ENCODE measurements at regions not wholly inside any gene's neighbourhood (a gene's known extent, or its start where the extent isn't known, plus 50 kb on each side); places are given as distances from the start of the nearest gene placed in this dataset.

DNA sequence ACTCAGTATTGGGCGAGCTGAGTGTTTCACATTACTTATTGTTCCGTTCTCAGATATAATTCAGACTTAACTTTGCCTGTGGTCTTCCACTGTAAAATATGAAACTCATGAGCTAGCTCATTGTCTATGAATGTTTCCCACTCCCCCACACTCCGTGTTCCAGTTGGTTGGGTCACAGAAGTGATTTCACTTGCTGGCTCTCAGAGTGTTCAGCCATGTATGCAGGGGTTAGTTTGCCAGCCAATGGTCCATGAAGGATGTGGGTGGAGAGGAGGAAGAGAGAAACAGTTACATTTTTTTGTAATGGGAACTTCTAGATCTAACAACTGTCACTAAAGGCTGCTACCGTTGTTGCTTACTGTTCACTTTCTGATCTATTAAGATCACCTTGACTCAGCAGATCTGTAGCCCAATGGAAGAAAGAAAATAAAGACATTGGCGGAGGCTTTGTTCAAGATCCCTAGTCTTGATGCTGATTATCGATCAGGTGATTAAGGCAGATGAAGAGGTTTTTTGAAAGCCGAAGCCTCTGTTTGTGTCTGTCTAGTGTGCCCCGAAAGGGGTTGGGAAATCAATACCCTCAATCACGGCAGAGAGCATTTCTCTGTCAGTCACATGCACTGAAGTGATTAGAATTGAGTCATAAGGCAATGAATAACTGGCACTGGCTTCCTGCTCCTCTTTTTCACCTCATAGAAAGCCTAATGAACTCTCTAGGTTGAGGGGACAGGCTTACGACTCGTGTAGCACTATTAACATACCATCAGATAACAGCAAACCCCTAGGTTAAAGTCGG is 279.7 kb upstream of the FIGN start:
- H3K27ac ChIP-seq = no peak overlapping the region

DNA sequence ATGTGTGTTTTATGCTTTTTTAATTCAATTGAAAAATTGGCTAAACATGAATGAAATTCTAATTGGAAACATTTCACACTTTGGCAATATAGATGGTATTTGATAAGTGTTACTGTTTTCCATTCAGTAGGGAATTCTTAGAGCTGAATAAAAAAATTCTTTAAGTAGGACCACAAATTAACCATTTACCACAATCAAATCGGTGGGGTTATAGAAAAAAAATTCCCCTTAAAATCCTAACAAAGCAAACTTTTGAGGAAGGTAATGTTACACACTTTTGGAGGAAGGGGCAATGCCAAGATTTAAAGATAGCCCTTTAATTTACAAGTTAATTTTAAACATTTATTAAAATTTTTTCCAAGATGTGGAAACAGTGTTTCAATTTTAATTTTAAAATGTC is 279.0 kb upstream of the FIGN start:
- H3K27me3 ChIP-seq = no peaks in the 10 kb centered on the region
- TF ChIP-seq POLR2A (IDR thresholded peaks at IDR 0.05) = no peak
- TF ChIP-seq, protein P1, sequence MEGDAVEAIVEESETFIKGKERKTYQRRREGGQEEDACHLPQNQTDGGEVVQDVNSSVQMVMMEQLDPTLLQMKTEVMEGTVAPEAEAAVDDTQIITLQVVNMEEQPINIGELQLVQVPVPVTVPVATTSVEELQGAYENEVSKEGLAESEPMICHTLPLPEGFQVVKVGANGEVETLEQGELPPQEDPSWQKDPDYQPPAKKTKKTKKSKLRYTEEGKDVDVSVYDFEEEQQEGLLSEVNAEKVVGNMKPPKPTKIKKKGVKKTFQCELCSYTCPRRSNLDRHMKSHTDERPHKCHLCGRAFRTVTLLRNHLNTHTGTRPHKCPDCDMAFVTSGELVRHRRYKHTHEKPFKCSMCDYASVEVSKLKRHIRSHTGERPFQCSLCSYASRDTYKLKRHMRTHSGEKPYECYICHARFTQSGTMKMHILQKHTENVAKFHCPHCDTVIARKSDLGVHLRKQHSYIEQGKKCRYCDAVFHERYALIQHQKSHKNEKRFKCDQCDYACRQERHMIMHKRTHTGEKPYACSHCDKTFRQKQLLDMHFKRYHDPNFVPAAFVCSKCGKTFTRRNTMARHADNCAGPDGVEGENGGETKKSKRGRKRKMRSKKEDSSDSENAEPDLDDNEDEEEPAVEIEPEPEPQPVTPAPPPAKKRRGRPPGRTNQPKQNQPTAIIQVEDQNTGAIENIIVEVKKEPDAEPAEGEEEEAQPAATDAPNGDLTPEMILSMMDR (IDR thresholded peaks at IDR 0.05) = no peak
- H3K27ac ChIP-seq = no peak overlapping the region
- H3K36me3 ChIP-seq = no peaks in the 10 kb centered on the region
- H3K4me3 ChIP-seq = no peak overlapping the region
- intact Hi-C loops (cut with DNase I; ENCODE audit: low total_unique reads) = no loop called here
- H3K4me1 ChIP-seq = no peaks in the 10 kb centered on the region
- no peaks in the 10 kb centered on the region for H3K9me3 ChIP-seq
- DNase-seq = no peak

More for the DNA sequence above, 279.7 kb upstream of the FIGN start:
- no peak for DNase-seq
- Histone ChIP-seq H3K4me1 (no peaks in the 10 kb centered on the region), H3K9me3 (no peaks in the 10 kb centered on the region), H3K4me3 (no peak overlapping the region), H3K27me3 (no peaks in the 10 kb centered on the region), H3K36me3 (no peaks in the 10 kb centered on the region)
- TF ChIP-seq POLR2A (IDR thresholded peaks at IDR 0.05) = no peak
- TF ChIP-seq, protein P1 (IDR thresholded peaks at IDR 0.05) = no peak
- intact Hi-C loops (cut with DNase I; ENCODE audit: low total_unique reads) = no loop called here

DNA sequence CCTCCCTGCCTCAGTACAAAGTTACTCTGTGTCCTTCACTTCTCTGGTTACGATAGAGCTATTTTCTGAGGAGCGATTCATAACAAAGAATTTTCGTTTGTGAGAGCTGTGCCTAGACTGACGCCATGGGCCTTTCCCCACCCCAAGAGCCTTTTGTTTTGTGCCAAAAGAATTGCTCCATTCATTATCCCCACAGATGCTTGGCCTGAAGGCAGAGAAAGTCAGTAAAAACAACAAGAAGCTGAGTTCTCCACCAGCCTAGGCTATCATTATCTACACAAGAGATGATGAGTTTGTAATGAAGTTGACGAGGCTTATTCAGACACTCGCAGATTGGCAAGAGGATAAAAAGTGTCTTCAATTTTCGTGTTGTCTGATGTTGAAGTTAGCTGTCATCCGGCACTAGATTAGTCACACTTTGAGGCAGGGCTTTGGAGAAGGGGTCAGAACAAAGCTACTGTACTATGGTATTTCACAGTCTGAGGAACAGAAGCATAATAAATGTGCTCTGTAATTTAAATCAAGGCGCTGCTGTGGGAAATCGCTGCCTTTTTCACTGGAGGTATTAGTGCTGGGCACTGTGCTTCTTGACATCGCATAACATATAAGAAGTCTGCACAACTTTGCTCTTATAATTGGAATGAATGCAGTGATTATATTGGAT is 278.4 kb upstream of the FIGN start:
- no peaks in the 10 kb centered on the region for H3K4me1 ChIP-seq
- H3K36me3 ChIP-seq = no peaks in the 10 kb centered on the region
- intact Hi-C loops (cut with DNase I; ENCODE audit: low total_unique reads) = no loop called here
- DNase-seq = no peak
- no peak for TF ChIP-seq POLR2A (IDR thresholded peaks at IDR 0.05)
- TF ChIP-seq, protein P1 (IDR thresholded peaks at IDR 0.05) = no peak
- no peaks in the 10 kb centered on the region for H3K27me3 ChIP-seq
- H3K4me3 ChIP-seq = no peak overlapping the region
- no peaks in the 10 kb centered on the region for H3K9me3 ChIP-seq
- H3K27ac ChIP-seq = no peak overlapping the region

DNA sequence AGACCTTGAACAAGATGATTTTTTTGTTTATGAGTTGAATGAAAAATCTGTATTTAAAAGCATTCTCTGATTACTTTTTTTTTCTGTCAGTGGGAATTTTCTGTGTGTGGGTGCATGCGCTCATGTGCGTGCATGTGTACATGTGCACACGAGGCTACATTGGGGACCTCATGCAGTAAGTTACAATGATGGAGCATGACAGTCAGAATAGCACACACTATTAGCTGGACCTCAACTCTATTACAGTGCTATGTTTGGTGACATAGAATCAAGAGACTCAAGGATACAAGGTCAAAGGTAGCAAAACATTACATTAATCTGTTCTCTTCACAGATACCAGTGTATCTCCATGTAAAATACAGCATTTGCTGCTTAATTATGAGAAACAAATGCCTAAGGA is 276.8 kb upstream of the FIGN start:
- Histone ChIP-seq H3K36me3 (no peaks in the 10 kb centered on the region), H3K9me3 (no peaks in the 10 kb centered on the region), H3K27ac (no peak overlapping the region), H3K27me3 (no peaks in the 10 kb centered on the region), H3K4me1 (no peaks in the 10 kb centered on the region), H3K4me3 (no peak overlapping the region)
- DNase-seq = no peak
- intact Hi-C loops (cut with DNase I; ENCODE audit: low total_unique reads) = no loop called here
- no peak for TF ChIP-seq POLR2A (IDR thresholded peaks at IDR 0.05)
- TF ChIP-seq, protein P1 (IDR thresholded peaks at IDR 0.05) = no peak

DNA sequence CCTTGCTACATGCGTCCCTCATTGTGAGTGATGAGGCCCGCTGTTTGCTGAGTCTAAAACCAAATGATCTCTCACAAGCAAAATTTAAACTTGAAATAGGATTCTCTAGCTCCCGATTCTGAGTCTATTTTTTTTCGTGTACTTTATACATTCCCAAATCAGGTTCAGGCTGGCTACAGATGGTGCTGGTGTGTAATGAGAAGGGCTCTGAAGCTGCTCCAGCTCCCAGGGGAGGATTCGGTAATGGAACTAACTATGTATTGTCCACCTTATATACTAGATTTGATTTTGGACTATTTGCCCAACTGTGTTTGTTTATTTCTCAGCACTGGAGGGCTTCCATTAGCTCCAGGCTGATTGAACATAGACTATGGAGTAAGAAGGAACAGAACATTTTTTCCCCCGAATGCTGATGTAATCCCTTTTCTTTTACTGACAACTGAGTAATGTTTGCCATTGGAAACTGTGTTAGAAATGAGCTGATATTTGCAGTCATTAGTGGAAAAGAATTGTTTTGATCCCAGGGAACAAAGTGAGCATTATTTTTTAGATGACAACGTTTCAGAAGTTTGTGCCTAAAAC is 274.0 kb upstream of the FIGN start:
- intact Hi-C loops (cut with DNase I; ENCODE audit: low total_unique reads) = no loop called here
- TF ChIP-seq, protein P1 (IDR thresholded peaks at IDR 0.05) = no peak
- TF ChIP-seq POLR2A (IDR thresholded peaks at IDR 0.05) = no peak
- Histone ChIP-seq H3K9me3 (no peaks in the 10 kb centered on the region), H3K27ac (no peak overlapping the region), H3K36me3 (no peaks in the 10 kb centered on the region), H3K27me3 (no peaks in the 10 kb centered on the region), H3K4me3 (no peak overlapping the region), H3K4me1 (no peaks in the 10 kb centered on the region)
- no peak for DNase-seq
